ENCODE measurements at regions not wholly inside any gene's neighbourhood (a gene's known extent, or its start where the extent isn't known, plus 50 kb on each side); places are given as distances from the start of the nearest gene placed in this dataset.

GRCh38 chr13:26822146-26822545 is 61.6 kb upstream of the GPR12 start:
- Histone ChIP-seq H3K4me3 (no peak overlapping the region), H3K27me3 (no peaks in the 10 kb centered on the region), H3K9me3 (no peaks in the 10 kb centered on the region), H3K36me3 (no peaks in the 10 kb centered on the region), H3K4me1 (no peaks in the 10 kb centered on the region), H3K27ac (no peak overlapping the region)
- intact Hi-C loops (cut with DNase I), result no loop called here
- TF ChIP-seq CTCF (IDR thresholded peaks at IDR 0.05), result no peak
- no peak for ATAC-seq
- no peak for DNase-seq

GRCh38 chr13:26821672-26822071 is 61.1 kb upstream of the GPR12 start:
- intact Hi-C loops (cut with DNase I), result no loop called here
- no peak for ATAC-seq
- H3K27me3 ChIP-seq, result no peaks in the 10 kb centered on the region
- no peak for TF ChIP-seq CTCF (IDR thresholded peaks at IDR 0.05)
- no peaks in the 10 kb centered on the region for H3K4me1 ChIP-seq
- H3K27ac ChIP-seq, result no peak overlapping the region
- H3K9me3 ChIP-seq, result no peaks in the 10 kb centered on the region
- no peaks in the 10 kb centered on the region for H3K36me3 ChIP-seq
- no peak overlapping the region for H3K4me3 ChIP-seq
- no peak for DNase-seq

GRCh38 chr13:26820871-26821270 is 60.3 kb upstream of the GPR12 start:
- no peaks in the 10 kb centered on the region for H3K27me3 ChIP-seq
- no peaks in the 10 kb centered on the region for H3K36me3 ChIP-seq
- no peak for TF ChIP-seq CTCF (IDR thresholded peaks at IDR 0.05)
- H3K27ac ChIP-seq, result no peak overlapping the region
- H3K9me3 ChIP-seq, result no peaks in the 10 kb centered on the region
- no peaks in the 10 kb centered on the region for H3K4me1 ChIP-seq
- ATAC-seq, result no peak
- no peak overlapping the region for H3K4me3 ChIP-seq
- DNase-seq, result no peak
- intact Hi-C loops (cut with DNase I), result no loop called here

- H3K4me1 ChIP-seq, result no peaks in the 10 kb centered on the region
- no peak overlapping the region for H3K4me3 ChIP-seq
- H3K27ac ChIP-seq, result no peak overlapping the region
- H3K27me3 ChIP-seq, result no peaks in the 10 kb centered on the region
- TF ChIP-seq CTCF (IDR thresholded peaks at IDR 0.05), result no peak
- ATAC-seq (no peak), DNase-seq (no peak)
- H3K9me3 ChIP-seq, result no peaks in the 10 kb centered on the region
- intact Hi-C loops (cut with DNase I), result no loop called here
- H3K36me3 ChIP-seq, result no peaks in the 10 kb centered on the region
Observed at GRCh38 chr13:26819046-26819445, 58.5 kb upstream of the GPR12 start.

- no peaks in the 10 kb centered on the region for H3K36me3 ChIP-seq
- H3K4me3 ChIP-seq, result no peak overlapping the region
- DNase-seq (no peak), ATAC-seq (no peak)
- H3K27me3 ChIP-seq, result no peaks in the 10 kb centered on the region
- H3K27ac ChIP-seq, result no peak overlapping the region
- no peaks in the 10 kb centered on the region for H3K9me3 ChIP-seq
- TF ChIP-seq CTCF (IDR thresholded peaks at IDR 0.05), result no peak
- H3K4me1 ChIP-seq, result no peaks in the 10 kb centered on the region
- intact Hi-C loops (cut with DNase I), result no loop called here
Observed at GRCh38 chr13:26816881-26817280, 56.3 kb upstream of the GPR12 start.
